ENCODE measurements at regions not wholly inside any gene's neighbourhood (a gene's known extent, or its start where the extent isn't known, plus 50 kb on each side); places are given as distances from the start of the nearest gene placed in this dataset.

GRCh38 chr11:92439133-92439532 lies 214.5 kb downstream of the FAT3 start:
- no peak for DNase-seq (ENCODE audit: extremely low spot score)
- CTCF ChIA-PET: no interaction called here
- POLR2A ChIA-PET: no interaction called here
- no peak for TF ChIP-seq LEF1 (IDR thresholded peaks at IDR 0.05; ENCODE audit: borderline replicate concordance)
- no peak for TF ChIP-seq HDGF (IDR thresholded peaks at IDR 0.05; ENCODE audit: borderline replicate concordance)
- TF ChIP-seq L3MBTL2 (conservative IDR thresholded peaks at IDR 0.05): no peak
- TF ChIP-seq CTBP1 (IDR thresholded peaks at IDR 0.05; ENCODE audit: borderline replicate concordance): no peak
- TF ChIP-seq SP1 (IDR thresholded peaks at IDR 0.05): no peak

- POLR2A ChIA-PET: no interaction called here
- TF ChIP-seq CTBP1 (IDR thresholded peaks at IDR 0.05; ENCODE audit: borderline replicate concordance) (no peak), FOXM1 (IDR thresholded peaks at IDR 0.05; ENCODE audit: borderline replicate concordance) (no peak), NFRKB (IDR thresholded peaks at IDR 0.05) (no peak), HDGF (IDR thresholded peaks at IDR 0.05; ENCODE audit: borderline replicate concordance) (no peak), L3MBTL2 (conservative IDR thresholded peaks at IDR 0.05) (no peak), BHLHE40 (IDR thresholded peaks at IDR 0.05; ENCODE audit: borderline replicate concordance) (no peak), ZNF384 (IDR thresholded peaks at IDR 0.05) (no peak), SUZ12 (IDR thresholded peaks at IDR 0.05) (no peak), LEF1 (IDR thresholded peaks at IDR 0.05; ENCODE audit: borderline replicate concordance) (no peak), FOXK2 (IDR thresholded peaks at IDR 0.05) (no peak), TARDBP (IDR thresholded peaks at IDR 0.05) (no peak)
- CTCF ChIA-PET: no interaction called here
- DNase-seq (ENCODE audit: extremely low spot score): no peak
Measured at GRCh38 chr11:92440701-92441442, 216.3 kb downstream of the FAT3 start.

DNA sequence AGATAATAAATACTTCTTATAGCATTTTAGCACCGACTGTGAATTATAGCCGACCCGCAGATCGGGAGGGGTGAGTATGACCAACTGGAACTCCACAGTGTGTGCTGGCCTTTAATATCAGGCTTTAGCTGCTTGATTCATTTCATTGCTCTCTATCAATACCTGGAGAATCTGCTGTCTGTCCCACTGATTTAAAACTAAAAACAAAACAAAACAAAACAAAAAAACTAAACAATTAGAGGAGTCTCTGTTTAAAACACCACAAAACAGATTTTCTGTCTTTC lies 216.8 kb downstream of the FAT3 start:
- CTCF ChIA-PET: no interaction called here
- no peak for DNase-seq (ENCODE audit: extremely low spot score)

DNA sequence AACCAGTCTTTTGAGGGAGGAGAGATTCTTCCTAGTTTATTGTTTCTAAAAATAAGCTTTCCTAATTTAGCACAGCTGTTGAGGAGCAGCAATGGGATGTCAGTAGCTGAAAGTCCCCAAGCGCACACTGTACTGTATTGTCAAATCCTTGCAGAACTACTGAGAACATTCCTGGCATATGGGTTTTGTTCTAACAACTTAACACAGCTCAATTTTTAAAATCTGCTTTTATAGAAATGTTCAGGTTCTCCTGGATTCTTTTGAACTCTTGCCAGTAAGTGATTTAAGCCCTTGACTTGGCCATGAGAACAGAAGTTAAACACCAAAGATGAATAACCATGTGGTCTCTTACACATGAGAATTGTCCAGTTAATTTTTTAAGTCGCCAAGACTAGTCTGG lies 218.6 kb downstream of the FAT3 start:
- POLR2A ChIA-PET: no interaction called here
- no peak for DNase-seq (ENCODE audit: extremely low spot score)
- CTCF ChIA-PET: no interaction called here
- TF ChIP-seq HDGF (IDR thresholded peaks at IDR 0.05; ENCODE audit: borderline replicate concordance): no peak
- TF ChIP-seq NFRKB (IDR thresholded peaks at IDR 0.05): no peak
- TF ChIP-seq FOXK2 (IDR thresholded peaks at IDR 0.05): no peak
- TF ChIP-seq L3MBTL2 (conservative IDR thresholded peaks at IDR 0.05): no peak
- no peak for TF ChIP-seq ELF4 (IDR thresholded peaks at IDR 0.05)
- TF ChIP-seq ZNF384 (IDR thresholded peaks at IDR 0.05): no peak
- no peak for TF ChIP-seq SUZ12 (IDR thresholded peaks at IDR 0.05)
- TF ChIP-seq LEF1 (IDR thresholded peaks at IDR 0.05; ENCODE audit: borderline replicate concordance): no peak
- no peak for TF ChIP-seq BHLHE40 (IDR thresholded peaks at IDR 0.05; ENCODE audit: borderline replicate concordance)
- TF ChIP-seq FOXA1 (IDR thresholded peaks at IDR 0.05): no peak
- no peak for TF ChIP-seq TARDBP (IDR thresholded peaks at IDR 0.05)
- TF ChIP-seq SP1 (IDR thresholded peaks at IDR 0.05): no peak
- no peak for TF ChIP-seq FOXM1 (IDR thresholded peaks at IDR 0.05; ENCODE audit: borderline replicate concordance)
- TF ChIP-seq, protein P1, sequence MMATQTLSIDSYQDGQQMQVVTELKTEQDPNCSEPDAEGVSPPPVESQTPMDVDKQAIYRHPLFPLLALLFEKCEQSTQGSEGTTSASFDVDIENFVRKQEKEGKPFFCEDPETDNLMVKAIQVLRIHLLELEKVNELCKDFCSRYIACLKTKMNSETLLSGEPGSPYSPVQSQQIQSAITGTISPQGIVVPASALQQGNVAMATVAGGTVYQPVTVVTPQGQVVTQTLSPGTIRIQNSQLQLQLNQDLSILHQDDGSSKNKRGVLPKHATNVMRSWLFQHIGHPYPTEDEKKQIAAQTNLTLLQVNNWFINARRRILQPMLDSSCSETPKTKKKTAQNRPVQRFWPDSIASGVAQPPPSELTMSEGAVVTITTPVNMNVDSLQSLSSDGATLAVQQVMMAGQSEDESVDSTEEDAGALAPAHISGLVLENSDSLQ (IDR thresholded peaks at IDR 0.05): no peak
- TF ChIP-seq ARNT (IDR thresholded peaks at IDR 0.05): no peak
- no peak for TF ChIP-seq CTBP1 (IDR thresholded peaks at IDR 0.05; ENCODE audit: borderline replicate concordance)

More for the DNA sequence above, 216.8 kb downstream of the FAT3 start:
- POLR2A ChIA-PET: no interaction called here
- TF ChIP-seq HDGF (IDR thresholded peaks at IDR 0.05; ENCODE audit: borderline replicate concordance) (no peak), FOXA1 (IDR thresholded peaks at IDR 0.05) (no peak), ARNT (IDR thresholded peaks at IDR 0.05) (no peak), NFRKB (IDR thresholded peaks at IDR 0.05) (no peak), TARDBP (IDR thresholded peaks at IDR 0.05) (no peak), SUZ12 (IDR thresholded peaks at IDR 0.05) (no peak), FOXM1 (IDR thresholded peaks at IDR 0.05; ENCODE audit: borderline replicate concordance) (no peak), CTBP1 (IDR thresholded peaks at IDR 0.05; ENCODE audit: borderline replicate concordance) (no peak), FOXK2 (IDR thresholded peaks at IDR 0.05) (no peak), SP1 (IDR thresholded peaks at IDR 0.05) (no peak), ELF4 (IDR thresholded peaks at IDR 0.05) (no peak), ZNF384 (IDR thresholded peaks at IDR 0.05) (no peak), L3MBTL2 (conservative IDR thresholded peaks at IDR 0.05) (no peak), BHLHE40 (IDR thresholded peaks at IDR 0.05; ENCODE audit: borderline replicate concordance) (no peak)
- TF ChIP-seq, protein P1 (IDR thresholded peaks at IDR 0.05): no peak

DNA sequence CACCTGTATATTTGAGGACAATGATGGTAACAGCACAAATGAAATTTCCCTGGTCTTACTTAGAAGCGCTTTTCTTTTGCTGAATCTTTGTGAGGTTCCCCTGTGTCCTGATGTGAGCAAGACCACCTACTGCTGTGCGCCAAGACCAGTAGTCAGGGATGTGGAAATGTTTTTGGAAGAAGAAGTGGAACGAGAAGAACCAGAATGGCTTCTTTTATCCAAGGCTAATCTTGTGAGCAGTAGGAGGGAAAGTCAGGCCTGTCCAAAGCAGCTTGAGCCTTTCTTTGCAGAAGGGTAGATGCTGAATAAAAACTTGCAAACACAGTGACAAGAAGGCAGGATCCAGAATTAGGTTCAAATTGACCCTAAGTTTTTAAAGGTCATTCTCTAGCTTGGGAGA lies 223.0 kb downstream of the FAT3 start:
- POLR2A ChIA-PET: no interaction called here
- CTCF ChIA-PET: no interaction called here
- TF ChIP-seq, protein P1 (IDR thresholded peaks at IDR 0.05): no peak
- TF ChIP-seq FOXM1 (IDR thresholded peaks at IDR 0.05; ENCODE audit: borderline replicate concordance) (no peak), SUZ12 (IDR thresholded peaks at IDR 0.05) (no peak)

GRCh38 chr11:92449222-92449621 lies 224.6 kb downstream of the FAT3 start:
- ChIA-PET POLR2A (no interaction called here), CTCF (interaction anchor here (0.5 kb wide), 1 partner anchor 49 kb away, joined by 3 read pairs; no protein-coding TSS in a partner anchor)
- TF ChIP-seq ARNT (IDR thresholded peaks at IDR 0.05): no peak
- no peak for TF ChIP-seq TARDBP (IDR thresholded peaks at IDR 0.05)
- TF ChIP-seq SUZ12 (IDR thresholded peaks at IDR 0.05): no peak
- no peak for TF ChIP-seq SP1 (IDR thresholded peaks at IDR 0.05)
- no peak for TF ChIP-seq CTBP1 (IDR thresholded peaks at IDR 0.05; ENCODE audit: borderline replicate concordance)
- no peak for TF ChIP-seq L3MBTL2 (conservative IDR thresholded peaks at IDR 0.05)
- no peak for TF ChIP-seq NFRKB (IDR thresholded peaks at IDR 0.05)
- no peak for TF ChIP-seq FOXM1 (IDR thresholded peaks at IDR 0.05; ENCODE audit: borderline replicate concordance)
- DNase-seq (ENCODE audit: extremely low spot score): no peak

More for the DNA sequence above, 223.0 kb downstream of the FAT3 start:
- no peak for DNase-seq (ENCODE audit: extremely low spot score)

Data from HEK293T (cell line).